ENCODE measurements at regions not wholly inside any gene's neighbourhood (a gene's known extent, or its start where the extent isn't known, plus 50 kb on each side); places are given as distances from the start of the nearest gene placed in this dataset.

- TF ChIP-seq CTCF (IDR thresholded peaks at IDR 0.05; ENCODE audit: insufficient read depth, low read length) (no peak), POLR2AphosphoS5 (IDR thresholded peaks at IDR 0.05; ENCODE audit: low read depth) (no peak), REST (IDR thresholded peaks at IDR 0.05; ENCODE audit: insufficient replicate concordance, low read depth) (no peak), SPI1 (IDR thresholded peaks at IDR 0.05; ENCODE audit: borderline replicate concordance, low read depth) (no peak), GABPA (IDR thresholded peaks at IDR 0.05; ENCODE audit: low read depth) (no peak)
These were observed 82.8 kb upstream of the IGF1R start for GRCh38 chr15:98565566-98565965.
